GM12878 (cell line): ENCODE measurements at regions not wholly inside any gene's neighbourhood (a gene's known extent, or its start where the extent isn't known, plus 50 kb on each side); places are given as distances from the start of the nearest gene placed in this dataset.

ENCODE experiments used
- CHD4 ChIP-seq: fragments of 200-600 bp; sonication (generic); IDR thresholded peaks from 2 replicates; pipeline ENCODE4 v1.6.1; 2016; ENCODE audit warnings: mild to moderate bottlenecking
- CUX1 ChIP-seq: IDR thresholded peaks from 2 replicates; pipeline ENCODE4 v1.6.1; 2012; ENCODE audit warnings: improper control_type of control experiment, low read depth, low read length; ENCODE audit not compliant: insufficient replicate concordance
- FOXK2 ChIP-seq: fragments of 450-650 bp; IDR thresholded peaks from 2 replicates; pipeline ENCODE4 v1.6.1; 2017; ENCODE audit warnings: mild to moderate bottlenecking, moderate library complexity
- FOXM1 ChIP-seq: IDR thresholded peaks from 2 replicates; pipeline ENCODE4 v1.6.1; 2012; ENCODE audit warnings: low read depth, mild to moderate bottlenecking, inconsistent platforms, low read length, moderate library complexity
- GATAD2B ChIP-seq: fragments of 450-650 bp; conservative IDR thresholded peaks from 2 replicates; pipeline ENCODE4 v1.6.1; 2017; ENCODE audit warnings: low read depth, mild to moderate bottlenecking, moderate library complexity
- POLR2AphosphoS2 ChIP-seq: IDR thresholded peaks from 2 replicates; pipeline ENCODE4 v1.6.1; 2011; ENCODE audit warnings: low read depth, mild to moderate bottlenecking, low read length, improper control_type of control experiment, moderate library complexity
- TF ChIP-seq, protein P1 (sequence below): fragments of 450-650 bp; IDR thresholded peaks from 2 replicates; pipeline ENCODE4 v1.6.1; 2018; ENCODE audit warnings: mild to moderate bottlenecking, low read depth, moderate library complexity; ENCODE audit not compliant: partially characterized antibody
- TF ChIP-seq, protein P2 (sequence below): IDR thresholded peaks from 2 replicates; pipeline ENCODE4 v1.6.1; 2012; ENCODE audit warnings: low read depth, low read length, improper control_type of control experiment

- TF ChIP-seq CUX1 = no peak
- TF ChIP-seq CHD4 = no peak
- no peak for TF ChIP-seq GATAD2B
- TF ChIP-seq, protein P1, sequence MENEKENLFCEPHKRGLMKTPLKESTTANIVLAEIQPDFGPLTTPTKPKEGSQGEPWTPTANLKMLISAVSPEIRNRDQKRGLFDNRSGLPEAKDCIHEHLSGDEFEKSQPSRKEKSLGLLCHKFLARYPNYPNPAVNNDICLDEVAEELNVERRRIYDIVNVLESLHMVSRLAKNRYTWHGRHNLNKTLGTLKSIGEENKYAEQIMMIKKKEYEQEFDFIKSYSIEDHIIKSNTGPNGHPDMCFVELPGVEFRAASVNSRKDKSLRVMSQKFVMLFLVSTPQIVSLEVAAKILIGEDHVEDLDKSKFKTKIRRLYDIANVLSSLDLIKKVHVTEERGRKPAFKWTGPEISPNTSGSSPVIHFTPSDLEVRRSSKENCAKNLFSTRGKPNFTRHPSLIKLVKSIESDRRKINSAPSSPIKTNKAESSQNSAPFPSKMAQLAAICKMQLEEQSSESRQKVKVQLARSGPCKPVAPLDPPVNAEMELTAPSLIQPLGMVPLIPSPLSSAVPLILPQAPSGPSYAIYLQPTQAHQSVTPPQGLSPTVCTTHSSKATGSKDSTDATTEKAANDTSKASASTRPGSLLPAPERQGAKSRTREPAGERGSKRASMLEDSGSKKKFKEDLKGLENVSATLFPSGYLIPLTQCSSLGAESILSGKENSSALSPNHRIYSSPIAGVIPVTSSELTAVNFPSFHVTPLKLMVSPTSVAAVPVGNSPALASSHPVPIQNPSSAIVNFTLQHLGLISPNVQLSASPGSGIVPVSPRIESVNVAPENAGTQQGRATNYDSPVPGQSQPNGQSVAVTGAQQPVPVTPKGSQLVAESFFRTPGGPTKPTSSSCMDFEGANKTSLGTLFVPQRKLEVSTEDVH = no peak
- no peak for TF ChIP-seq FOXK2
- no peak for TF ChIP-seq POLR2AphosphoS2
- no peak for TF ChIP-seq FOXM1
- TF ChIP-seq, protein P2, sequence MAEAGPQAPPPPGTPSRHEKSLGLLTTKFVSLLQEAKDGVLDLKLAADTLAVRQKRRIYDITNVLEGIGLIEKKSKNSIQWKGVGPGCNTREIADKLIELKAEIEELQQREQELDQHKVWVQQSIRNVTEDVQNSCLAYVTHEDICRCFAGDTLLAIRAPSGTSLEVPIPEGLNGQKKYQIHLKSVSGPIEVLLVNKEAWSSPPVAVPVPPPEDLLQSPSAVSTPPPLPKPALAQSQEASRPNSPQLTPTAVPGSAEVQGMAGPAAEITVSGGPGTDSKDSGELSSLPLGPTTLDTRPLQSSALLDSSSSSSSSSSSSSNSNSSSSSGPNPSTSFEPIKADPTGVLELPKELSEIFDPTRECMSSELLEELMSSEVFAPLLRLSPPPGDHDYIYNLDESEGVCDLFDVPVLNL = no peak
These were observed 140.2 kb upstream of the PHACTR1 start (continued) for GRCh38 chr6:12576389-12576788.
